Adrenal gland (tissue), 5 donors: ENCODE measurements at regions not wholly inside any gene's neighbourhood (a gene's known extent, or its start where the extent isn't known, plus 50 kb on each side); places are given as distances from the start of the nearest gene placed in this dataset.

ENCODE experiments used
- CTCF ChIP-seq, 6 experiments: fragments of 450-650 bp in 4 of 6; fragments of 200-600 bp in 2 of 6; sonication (generic) in 1 of 6; IDR thresholded peaks; 1 replicate in 5 of 6; 2 replicates in 1 of 6; pipeline versions ENCODE4 v1.5.1 to v1.8.0; 2016 to 2021; ENCODE audit warnings: antibody characterized with exemption in 6 of 6, mild to moderate bottlenecking in 2 of 6, moderate library complexity in 1 of 6
- POLR2A ChIP-seq, 2 donors: fragments of 450-650 bp; IDR thresholded peaks; one replicate each; pipeline ENCODE4 v1.6.1; 2017; ENCODE audit warnings: antibody characterized with exemption in 2 of 2, mild to moderate bottlenecking in 2 of 2, moderate library complexity in 1 of 2
- donor health status: DM: no; HTN: no; CAD: no.

- TF ChIP-seq CTCF (IDR thresholded peaks at IDR 0.05) (no peak), POLR2A (IDR thresholded peaks at IDR 0.05) (no peak)
Measured at GRCh38 chr2:71864085-71864484, 283.6 kb downstream of the CYP26B1 start.
